WTC11 (cell line): ENCODE measurements at regions not wholly inside any gene's neighbourhood (a gene's known extent, or its start where the extent isn't known, plus 50 kb on each side); places are given as distances from the start of the nearest gene placed in this dataset.

ENCODE experiments used
- ATAC-seq: fragments of 200-7000 bp; cut with Tn5 transposase; 2 replicates; pipeline ENCODE4 v1.10.0; 2021; ENCODE audit warnings: mild to moderate bottlenecking, moderate library complexity
- CTCF ChIA-PET: fragments of 300-600 bp; sonication (Branson Sonifier 250); formaldehyde crosslinking; loops from one replicate; lab custom pipeline; 2021; ENCODE audit warnings: antibody characterized with exemption; lab: Charles Lee
- POLR2A ChIA-PET: fragments of 350-600 bp; sonication (Branson Sonifier 250); formaldehyde crosslinking; loops from one replicate; lab custom pipeline; 2021; ENCODE audit warnings: antibody characterized with exemption; lab: Charles Lee
- DNase-seq: peaks from one replicate; pipeline ENCODE4 v3.0.0; 2021; ENCODE audit warnings: low spot score
- H3K27ac Mint-ChIP-seq: 2 replicates; pipeline ENCODE4 v1.8.0; 2021; ENCODE audit warnings: mixed read lengths
- H3K27me3 Mint-ChIP-seq: 2 replicates; pipeline ENCODE4 v1.8.0; 2021; ENCODE audit warnings: low read depth, mild to moderate bottlenecking, moderate library complexity, mixed read lengths
- H3K36me3 Mint-ChIP-seq: 2 replicates; pipeline ENCODE4 v1.8.0; 2021; ENCODE audit warnings: mixed read lengths
- H3K4me1 Mint-ChIP-seq: 2 replicates; pipeline ENCODE4 v1.8.0; 2022; ENCODE audit warnings: mixed read lengths
- H3K4me3 Mint-ChIP-seq: 2 replicates; pipeline ENCODE4 v1.8.0; 2021; ENCODE audit warnings: mild to moderate bottlenecking, moderate library complexity, mixed read lengths
- H3K9me3 Mint-ChIP-seq: 2 replicates; pipeline ENCODE4 v1.8.0; 2021; ENCODE audit warnings: mixed read lengths
- AR ChIP-seq: fragments of 250-450 bp; sonication (Bioruptor Pico); IDR thresholded peaks from 2 replicates; pipeline ENCODE4 v1.9.0; 2021; ENCODE audit warnings: mild to moderate bottlenecking
- ATF2 ChIP-seq: sonication (generic); formaldehyde crosslinking; IDR thresholded peaks from 2 replicates; pipeline ENCODE4 v1.8.1; 2022; ENCODE audit warnings: low read depth, missing genetic modification reagents, borderline replicate concordance
- ATF3 ChIP-seq: sonication (generic); formaldehyde crosslinking; conservative IDR thresholded peaks from 2 replicates; pipeline ENCODE4 v1.8.1; 2022; ENCODE audit warnings: mild to moderate bottlenecking, missing genetic modification reagents
- CBFB ChIP-seq: sonication (generic); formaldehyde crosslinking; IDR thresholded peaks from 2 replicates; pipeline ENCODE4 v1.8.1; 2022; ENCODE audit warnings: mild to moderate bottlenecking, low read depth, missing genetic modification reagents
- CDX4 ChIP-seq: fragments of 250-450 bp; sonication (Bioruptor Pico); IDR thresholded peaks from 2 replicates; pipeline ENCODE4 v1.9.0; 2021; ENCODE audit warnings: moderate library complexity, mild to moderate bottlenecking, inconsistent platforms, borderline replicate concordance
- EMX1 ChIP-seq: fragments of 250-450 bp; sonication (Bioruptor Pico); IDR thresholded peaks from 2 replicates; pipeline ENCODE4 v1.8.0; 2021; ENCODE audit warnings: mild to moderate bottlenecking
- ESRRA ChIP-seq: sonication (generic); formaldehyde crosslinking; IDR thresholded peaks from 2 replicates; pipeline ENCODE4 v1.8.1; 2022; ENCODE audit warnings: mild to moderate bottlenecking, missing genetic modification reagents, borderline replicate concordance
- GTF2I ChIP-seq: fragments of 250-450 bp; sonication (Bioruptor Pico); conservative IDR thresholded peaks from 2 replicates; pipeline ENCODE4 v1.4.0; 2021; ENCODE audit warnings: mild to moderate bottlenecking
- IRF1 ChIP-seq: sonication (generic); formaldehyde crosslinking; IDR thresholded peaks from 2 replicates; pipeline ENCODE4 v1.8.0; 2023; ENCODE audit warnings: missing genetic modification reagents
- PRDM15 ChIP-seq: sonication (generic); formaldehyde crosslinking; IDR thresholded peaks from 2 replicates; pipeline ENCODE4 v1.8.0; 2022; ENCODE audit warnings: missing genetic modification reagents
- SMAD3 ChIP-seq: sonication (generic); formaldehyde crosslinking; IDR thresholded peaks from 2 replicates; pipeline ENCODE4 v1.8.0; 2022; ENCODE audit warnings: missing genetic modification reagents, mild to moderate bottlenecking, borderline replicate concordance
- SMAD4 ChIP-seq: sonication (generic); formaldehyde crosslinking; IDR thresholded peaks from 2 replicates; pipeline ENCODE4 v1.8.0; 2022; ENCODE audit warnings: mild to moderate bottlenecking, missing genetic modification reagents
- SOX15 ChIP-seq: fragments of 250-450 bp; sonication (Bioruptor Pico); IDR thresholded peaks from 2 replicates; pipeline ENCODE4 v1.9.0; 2021; ENCODE audit warnings: mild to moderate bottlenecking
- SP1 ChIP-seq: sonication (generic); formaldehyde crosslinking; conservative IDR thresholded peaks from 2 replicates; pipeline ENCODE4 v1.8.1; 2022; ENCODE audit warnings: missing genetic modification reagents
- TEAD1 ChIP-seq: sonication (generic); formaldehyde crosslinking; IDR thresholded peaks from 2 replicates; pipeline ENCODE4 v1.8.0; 2022; ENCODE audit warnings: mild to moderate bottlenecking, missing genetic modification reagents
- TP53 ChIP-seq: sonication (generic); formaldehyde crosslinking; IDR thresholded peaks from 2 replicates; pipeline ENCODE4 v1.8.1; 2023; ENCODE audit warnings: mild to moderate bottlenecking, missing genetic modification reagents
- USF1 ChIP-seq: sonication (generic); formaldehyde crosslinking; IDR thresholded peaks from 2 replicates; pipeline ENCODE4 v1.8.0; 2022; ENCODE audit warnings: mild to moderate bottlenecking, missing genetic modification reagents
- USF2 ChIP-seq: sonication (generic); formaldehyde crosslinking; IDR thresholded peaks from 2 replicates; pipeline ENCODE4 v1.8.1; 2023; ENCODE audit warnings: mild to moderate bottlenecking, missing genetic modification reagents, moderate library complexity
- ZMAT4 ChIP-seq: fragments of 250-450 bp; sonication (Bioruptor Pico); IDR thresholded peaks from 2 replicates; pipeline ENCODE4 v1.9.0; 2021; ENCODE audit warnings: mild to moderate bottlenecking
- ZNF263 ChIP-seq: sonication (generic); formaldehyde crosslinking; IDR thresholded peaks from 2 replicates; pipeline ENCODE4 v1.8.1; 2022; ENCODE audit warnings: low read depth, mild to moderate bottlenecking, moderate library complexity, missing genetic modification reagents
- ZNF416 ChIP-seq: fragments of 250-450 bp; sonication (Bioruptor Pico); IDR thresholded peaks from 2 replicates; pipeline ENCODE4 v1.9.0; 2021; ENCODE audit warnings: mild to moderate bottlenecking, inconsistent platforms
- ZSCAN18 ChIP-seq: fragments of 250-450 bp; sonication (Bioruptor Pico); IDR thresholded peaks from 2 replicates; pipeline ENCODE4 v2.1.2; 2022; ENCODE audit warnings: mild to moderate bottlenecking, moderate library complexity

GRCh38 chr13:82847595-82847994 lies 1034.7 kb downstream of the SLITRK1 start (continued):
- TF ChIP-seq USF1 (CRISPR knock-in tag): no peak
- no peak for TF ChIP-seq ATF3
- no peak for TF ChIP-seq ESRRA
- no peak for TF ChIP-seq TEAD1 (CRISPR knock-in tag)
- TF ChIP-seq PRDM15 (CRISPR knock-in tag): no peak
- TF ChIP-seq CDX4 (CRISPR knock-in tag): no peak
- no peak for TF ChIP-seq TP53 (CRISPR knock-in tag)
- TF ChIP-seq ZNF263 (CRISPR knock-in tag): no peak
- TF ChIP-seq SP1 (CRISPR knock-in tag): no peak
- TF ChIP-seq CBFB (CRISPR knock-in tag): no peak
- no peak for TF ChIP-seq SMAD3 (CRISPR knock-in tag)
- TF ChIP-seq IRF1: no peak
- TF ChIP-seq ZMAT4: no peak

GRCh38 chr13:82833923-82834322 lies 1048.4 kb downstream of the SLITRK1 start:
- Mint-ChIP-seq H3K27me3 (no peaks in the 10 kb centered on the region; the same call in 1 of the 2 replicates), H3K4me3 (no peak overlapping the region), H3K27ac (no peak overlapping the region), H3K9me3 (peaks cover 16% of the 10 kb centered on the region), H3K4me1 (no peaks in the 10 kb centered on the region), H3K36me3 (0 out of 2 replicates have a peak, but pooled peaks cover 2% of the 10 kb centered on the region)
- DNase-seq (no peak), ATAC-seq (no peak)
- ChIA-PET CTCF (interaction anchor here (0.5 kb wide), 1 partner anchor 14 kb away, joined by 4 read pairs; no protein-coding TSS in a partner anchor), POLR2A (no interaction called here)
- TF ChIP-seq SOX15 (CRISPR knock-in tag) (no peak), AR (no peak), ATF2 (CRISPR knock-in tag) (no peak), SMAD4 (CRISPR knock-in tag) (no peak), ZNF416 (no peak), ZSCAN18 (CRISPR knock-in tag) (no peak), GTF2I (no peak), EMX1 (no peak), ZMAT4 (no peak), USF2 (CRISPR knock-in tag) (no peak)
